ENCODE measurements at regions not wholly inside any gene's neighbourhood (a gene's known extent, or its start where the extent isn't known, plus 50 kb on each side); places are given as distances from the start of the nearest gene placed in this dataset.

- DNase-seq = no peak
- Histone ChIP-seq H2BK5ac (ENCODE audit: insufficient read length, low read length) (no peak overlapping the region), H2BK120ac (ENCODE audit: low read depth, low read length, poor library complexity, severe bottlenecking) (no peak overlapping the region), H3K9ac (ENCODE audit: extremely low read depth, insufficient read length, low read length) (no peak overlapping the region), H3K27me3 (ENCODE audit: insufficient read depth, low read length) (no peaks in the 10 kb centered on the region), H3K14ac (ENCODE audit: insufficient read depth, low read length) (no peak overlapping the region), H3K4me2 (ENCODE audit: insufficient read depth, insufficient read length, low read length) (no peak overlapping the region), H3T11ph (ENCODE audit: low read length) (no peak overlapping the region), H2BK15ac (ENCODE audit: low read depth, low read length) (no peak overlapping the region), H4K8ac (replicated peaks; ENCODE audit: insufficient read length, low read depth, low read length) (no peak overlapping the region), H3K9me3 (ENCODE audit: control insufficient read depth, low read depth, low read length) (no peaks in the 10 kb centered on the region), H4K5ac (ENCODE audit: insufficient read length, low read depth, low read length) (no peak overlapping the region), H4K20me1 (ENCODE audit: control insufficient read depth, insufficient read depth, insufficient read length) (no peaks in the 10 kb centered on the region), H3K18ac (ENCODE audit: insufficient read length, low read depth, low read length) (no peak overlapping the region), H3K4me1 (ENCODE audit: insufficient read depth, low read length) (no peaks in the 10 kb centered on the region), H3K79me2 (ENCODE audit: insufficient read depth, low read length) (no peaks in the 10 kb centered on the region), H3K23ac (ENCODE audit: insufficient read length, low read depth, low read length) (no peak overlapping the region), H3K56ac (ENCODE audit: insufficient read length, low read depth, low read length) (no peak overlapping the region), H2BK12ac (ENCODE audit: insufficient read length, low read depth, low read length) (no peak overlapping the region), H2AK5ac (ENCODE audit: insufficient read length, low read length) (no peak overlapping the region), H3K27ac (ENCODE audit: insufficient read length, low read depth, low read length) (no peak overlapping the region), H2AFZ (ENCODE audit: low read length) (no peak overlapping the region), H3K4ac (ENCODE audit: low read depth, low read length) (no peak overlapping the region), H2BK20ac (ENCODE audit: low read depth, low read length, poor library complexity, severe bottlenecking) (no peak overlapping the region), H3K23me2 (ENCODE audit: insufficient read length, low read depth, low read length, poor library complexity, severe bottlenecking) (no peaks in the 10 kb centered on the region), H4K91ac (ENCODE audit: insufficient read length, low read depth, low read length) (no peak overlapping the region), H3K79me1 (ENCODE audit: insufficient read depth, low read depth, low read length, poor library complexity, severe bottlenecking) (no peaks in the 10 kb centered on the region)
- TF ChIP-seq, protein P1, sequence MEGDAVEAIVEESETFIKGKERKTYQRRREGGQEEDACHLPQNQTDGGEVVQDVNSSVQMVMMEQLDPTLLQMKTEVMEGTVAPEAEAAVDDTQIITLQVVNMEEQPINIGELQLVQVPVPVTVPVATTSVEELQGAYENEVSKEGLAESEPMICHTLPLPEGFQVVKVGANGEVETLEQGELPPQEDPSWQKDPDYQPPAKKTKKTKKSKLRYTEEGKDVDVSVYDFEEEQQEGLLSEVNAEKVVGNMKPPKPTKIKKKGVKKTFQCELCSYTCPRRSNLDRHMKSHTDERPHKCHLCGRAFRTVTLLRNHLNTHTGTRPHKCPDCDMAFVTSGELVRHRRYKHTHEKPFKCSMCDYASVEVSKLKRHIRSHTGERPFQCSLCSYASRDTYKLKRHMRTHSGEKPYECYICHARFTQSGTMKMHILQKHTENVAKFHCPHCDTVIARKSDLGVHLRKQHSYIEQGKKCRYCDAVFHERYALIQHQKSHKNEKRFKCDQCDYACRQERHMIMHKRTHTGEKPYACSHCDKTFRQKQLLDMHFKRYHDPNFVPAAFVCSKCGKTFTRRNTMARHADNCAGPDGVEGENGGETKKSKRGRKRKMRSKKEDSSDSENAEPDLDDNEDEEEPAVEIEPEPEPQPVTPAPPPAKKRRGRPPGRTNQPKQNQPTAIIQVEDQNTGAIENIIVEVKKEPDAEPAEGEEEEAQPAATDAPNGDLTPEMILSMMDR (conservative IDR thresholded peaks at IDR 0.05) = no peak
- no peaks in the 10 kb centered on the region for H3K27me3 Mint-ChIP-seq (ENCODE audit: low read depth)
- no peak overlapping the region for H3K27ac Mint-ChIP-seq
- H3K4me1 Mint-ChIP-seq = peaks cover 5% of the 10 kb centered on the region in 2 experiments
- H3K36me3 Mint-ChIP-seq (ENCODE audit: insufficient read depth in 1 of 3, low read depth in 3 of 3) = no peaks in the 10 kb centered on the region
- no peak overlapping the region for H3K4me3 Mint-ChIP-seq
- WGBS (ENCODE audit: extremely low coverage, insufficient read length, low lambda C conversion rate) = no CpG with 5 or more reads among the region's 3 CpGs
- H3K9me3 Mint-ChIP-seq = no peaks in the 10 kb centered on the region; a peak in 1 of 5 replicates
Observed at GRCh38 chr9:81344366-81344765, 345.0 kb downstream of the TLE1 start.

Measured in H9 (cell line).